SK-MEL-5 (cell line): ENCODE measurements at regions not wholly inside any gene's neighbourhood (a gene's known extent, or its start where the extent isn't known, plus 50 kb on each side); places are given as distances from the start of the nearest gene placed in this dataset.
A peak's percentile ranks its signal among the peaks of the same experiment; 100 is the strongest.
"Not testable (repeated sequence)": the region's sequence is repeated elsewhere in the genome, so short reads cannot be mapped to it uniquely, and the experiment has no call there.

Experiments
- DNase-seq: peaks from one replicate; pipeline ENCODE4 v3.0.0-alpha.2; 2016; ENCODE audit warnings: low read depth, low spot score
- in situ Hi-C: cut with HindIII; loops from 2 replicates; pipeline ENCODE4 v1.10.0; 2016; ENCODE audit warnings: low sequenced_read_pairs, high pct_unique_total_duplicates, low pct_unique_long_range_greater_than_20kb

DNA sequence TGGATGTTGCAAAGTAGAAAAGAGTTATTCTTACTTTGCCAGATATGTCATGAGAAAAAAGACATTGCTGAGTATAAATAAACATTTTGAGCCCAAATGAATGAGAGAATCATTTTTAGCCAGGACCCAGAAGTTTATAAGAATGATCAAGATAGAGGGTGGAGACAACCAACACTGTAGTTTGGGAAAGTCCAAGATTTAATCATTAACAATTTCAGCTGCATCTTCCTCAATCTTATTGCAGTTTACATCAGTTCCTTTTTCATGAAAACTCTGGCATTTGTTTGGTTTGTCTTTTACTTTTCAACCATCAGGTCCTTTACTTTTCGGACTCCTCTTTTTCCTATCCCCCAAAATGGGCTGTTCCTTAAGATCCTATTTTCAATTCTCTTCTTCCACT lies 645.9 kb downstream of the ANKRD50 start:
- in situ Hi-C loops, result no loop called here
- DNase-seq, result no peak

DNA sequence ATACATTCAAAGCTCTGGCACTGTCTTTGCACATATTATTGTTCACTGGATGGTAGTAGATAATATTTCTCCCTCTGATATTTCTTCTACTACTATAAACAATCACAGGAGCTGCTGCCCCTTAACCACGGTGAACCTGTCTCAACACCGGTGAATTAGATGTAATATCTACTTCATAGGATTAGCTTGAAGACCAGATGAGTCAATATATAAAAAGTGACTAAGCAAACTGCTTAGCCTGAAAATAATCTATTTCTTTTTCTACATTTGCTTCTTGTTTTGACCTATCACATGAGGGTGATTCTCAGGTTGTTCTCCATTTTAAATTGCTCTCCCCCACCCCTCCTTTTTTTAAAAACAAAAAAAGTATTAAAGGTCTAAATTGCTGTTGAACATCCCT lies 645.5 kb downstream of the ANKRD50 start:
- no peak for DNase-seq
- in situ Hi-C loops, result no loop called here

DNA sequence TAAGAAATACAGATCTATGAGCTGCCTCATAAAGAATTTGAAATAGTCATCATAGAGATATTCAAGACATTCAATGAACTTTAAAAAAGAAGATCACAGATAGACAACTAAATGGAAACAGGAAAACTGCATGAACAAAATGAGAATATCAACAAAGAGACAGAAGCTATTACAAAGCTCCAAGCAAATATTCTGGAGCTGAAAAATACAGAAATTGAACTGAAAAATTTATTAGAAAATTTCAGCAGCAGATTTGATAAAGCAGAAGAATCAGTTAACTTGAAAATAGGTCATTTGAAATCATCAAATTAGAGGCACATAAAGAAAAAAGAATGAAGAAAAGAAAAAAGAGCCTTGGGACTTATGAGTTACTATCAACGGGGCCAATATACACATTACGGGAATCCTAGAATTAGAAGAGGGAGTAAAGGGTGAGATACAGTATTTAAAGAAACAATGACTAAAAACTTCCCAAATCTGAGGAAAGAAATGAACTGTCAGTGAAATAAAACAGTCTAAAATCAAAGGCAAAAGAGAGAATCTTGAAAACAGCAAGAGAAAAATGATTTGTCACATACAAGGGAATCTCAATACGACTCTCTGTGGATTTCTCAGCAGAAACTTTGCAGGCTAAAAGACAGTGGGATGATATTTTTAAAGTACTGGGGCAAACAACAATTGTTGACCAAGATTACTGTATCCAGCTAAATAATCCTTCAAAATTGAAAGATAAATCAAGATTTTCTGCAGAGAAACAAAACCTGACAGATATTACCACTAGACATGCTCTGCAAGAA lies 641.6 kb downstream of the ANKRD50 start:
- in situ Hi-C loops, result no loop called here
- no peak for DNase-seq

DNA sequence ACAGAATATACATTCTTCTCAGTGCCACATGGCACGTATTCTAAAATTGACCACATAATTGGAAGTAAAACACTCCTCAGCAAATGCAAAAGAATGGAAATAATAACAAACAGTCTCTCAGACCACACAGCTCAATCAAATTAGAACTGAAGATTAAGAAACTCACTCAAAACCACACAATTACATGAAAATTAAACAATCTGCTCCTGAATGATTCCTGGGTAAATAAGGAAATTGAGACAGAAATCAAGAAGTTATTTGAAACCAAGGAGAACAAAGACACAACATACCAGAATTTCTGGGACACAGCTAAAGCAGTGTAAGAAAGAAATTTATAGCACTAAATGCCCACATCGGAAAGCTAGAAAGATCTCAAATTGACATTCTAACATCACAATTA lies 637.3 kb downstream of the ANKRD50 start:
- in situ Hi-C loops, DNase-seq: not testable (repeated sequence)

DNA sequence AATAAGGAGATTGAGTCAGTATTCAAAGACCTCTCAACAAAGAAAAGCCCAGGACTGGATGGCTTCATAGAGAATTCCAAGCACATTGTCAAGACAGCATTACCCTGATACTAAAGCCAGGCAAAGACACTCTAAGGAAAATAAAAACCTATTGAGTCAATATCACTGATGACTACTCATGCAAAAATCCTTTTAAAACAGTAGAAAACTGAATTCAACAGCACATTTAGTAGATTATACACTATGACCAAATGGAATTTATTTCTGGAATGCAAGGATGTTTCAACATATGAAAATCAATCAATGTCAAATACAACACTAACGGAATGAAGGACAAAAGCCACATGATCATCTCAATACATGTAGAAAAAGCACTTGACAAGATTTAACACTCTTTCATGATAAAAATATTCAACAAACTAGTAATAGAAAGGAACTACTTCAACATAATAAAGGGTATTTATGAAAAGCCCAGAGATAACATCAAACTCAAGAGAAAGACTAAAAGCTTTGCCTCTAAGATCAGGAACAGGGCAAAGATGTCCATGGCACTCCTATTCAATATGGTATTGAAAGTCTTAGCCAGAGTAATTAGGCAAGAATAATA lies 633.3 kb downstream of the ANKRD50 start:
- in situ Hi-C loops, result no loop called here
- DNase-seq, result no peak

DNA sequence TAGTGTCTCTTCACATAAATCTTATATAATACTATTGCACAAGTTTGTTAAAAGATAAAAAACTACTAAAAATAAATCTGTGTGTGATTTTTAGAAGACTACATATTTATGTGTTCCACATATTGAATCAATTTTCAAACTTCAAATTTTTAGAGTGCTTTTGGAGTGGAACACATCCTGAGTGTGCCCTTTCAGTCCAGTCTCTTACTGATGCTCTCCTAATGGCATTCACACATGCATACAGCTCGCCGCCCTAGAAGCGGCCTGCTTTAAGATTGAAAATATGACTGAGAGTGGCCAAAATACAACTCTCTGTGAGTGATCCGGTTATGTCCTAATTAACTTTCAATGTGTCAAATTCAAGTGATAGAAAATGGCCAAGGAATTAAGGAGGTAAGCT lies 628.8 kb downstream of the ANKRD50 start:
- DNase-seq, result no peak
- in situ Hi-C loops, result loop anchor here (10.0 kb wide), 1 partner anchor 119 kb away; no protein-coding TSS in a partner anchor

DNA sequence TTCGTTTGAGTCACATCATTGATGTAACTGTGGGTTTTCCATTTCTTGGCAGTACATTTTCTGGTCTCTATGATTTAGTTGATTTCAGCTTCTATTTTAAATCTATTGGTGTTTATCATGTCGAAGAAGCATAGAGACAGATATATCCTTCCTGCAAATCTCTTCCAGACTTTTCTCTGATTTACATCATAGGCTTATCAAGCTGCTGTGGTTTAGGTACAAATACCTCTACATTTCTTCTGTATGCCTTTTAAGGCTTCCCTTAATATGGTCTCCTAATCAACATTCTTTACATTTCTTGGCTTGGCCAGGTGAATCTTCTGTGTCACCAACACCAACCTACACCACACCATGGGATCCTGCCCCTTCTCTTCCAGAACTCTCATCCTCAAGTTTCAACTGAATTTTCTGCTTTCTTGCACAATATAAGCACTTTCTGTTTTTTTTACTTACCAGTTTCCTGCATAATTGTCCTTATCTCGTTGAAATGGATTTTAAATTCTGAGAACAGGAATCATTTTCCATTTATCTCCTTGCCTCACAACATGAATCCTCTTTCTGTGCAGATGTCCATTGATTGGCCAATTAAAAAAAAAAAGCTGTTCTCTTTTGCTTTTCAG lies 626.9 kb downstream of the ANKRD50 start:
- in situ Hi-C loops, result loop anchor here (10.0 kb wide), 1 partner anchor 121 kb away; no protein-coding TSS in a partner anchor
- DNase-seq, result no peak

DNA sequence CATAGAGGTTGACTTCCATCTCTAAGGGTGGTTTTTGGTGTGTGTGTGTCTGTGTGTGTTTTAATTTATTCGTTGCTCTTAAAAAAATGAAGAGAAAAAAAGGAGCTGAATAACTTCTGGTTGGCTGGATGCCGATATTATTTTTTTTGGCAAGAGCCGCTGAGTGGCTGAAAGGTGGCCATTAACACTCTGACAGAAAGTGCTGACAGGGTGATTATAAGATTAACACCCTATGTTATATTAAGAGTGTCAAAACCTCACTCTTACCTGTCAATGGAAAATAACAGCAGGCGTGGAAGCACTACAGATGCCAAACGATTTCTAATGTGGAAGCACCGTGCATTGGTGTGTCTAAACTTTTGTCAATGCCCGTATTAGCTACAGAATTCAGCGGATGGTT lies 622.5 kb downstream of the ANKRD50 start:
- DNase-seq, result no peak
- in situ Hi-C loops, result no loop called here

DNA sequence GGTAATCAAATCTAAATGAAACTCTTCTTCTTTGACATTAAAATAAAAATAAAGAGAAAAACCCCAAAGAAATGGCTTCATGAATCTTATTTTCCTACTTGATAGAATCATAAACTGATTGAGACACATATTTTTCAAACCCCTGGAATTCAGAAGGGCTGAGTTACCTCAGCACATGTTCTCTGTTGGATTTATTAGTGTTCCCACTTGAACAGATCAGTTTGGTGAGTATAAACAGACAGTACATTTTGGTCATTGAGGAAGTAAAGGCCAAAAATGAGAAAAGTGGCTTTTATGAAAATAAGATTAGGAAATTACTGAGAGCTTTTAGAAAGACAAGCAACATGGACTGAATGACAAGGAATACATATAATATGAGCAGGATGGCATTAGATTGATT lies 620.4 kb downstream of the ANKRD50 start:
- in situ Hi-C loops, result no loop called here
- DNase-seq, result no peak

DNA sequence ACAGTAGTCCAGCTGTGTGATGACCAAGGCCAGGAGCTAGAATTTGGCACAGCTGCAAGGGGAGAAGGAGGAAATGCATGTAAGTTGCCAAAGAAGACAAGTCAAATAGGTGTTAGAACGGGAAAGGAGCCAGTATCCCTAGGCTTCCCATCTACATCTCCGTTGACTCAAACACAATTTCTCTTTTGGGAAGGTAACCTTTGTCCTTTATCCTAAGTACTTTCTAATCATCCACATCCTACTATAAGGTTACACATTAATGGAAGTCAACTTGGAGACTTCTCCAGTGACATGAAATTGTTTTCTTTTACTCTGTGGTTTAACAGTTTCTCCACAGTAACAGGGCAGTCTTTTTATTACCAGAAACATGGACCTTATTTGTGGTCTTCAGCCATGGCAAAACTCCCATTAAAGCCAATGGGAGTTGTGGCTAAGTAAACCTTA lies 620.0 kb downstream of the ANKRD50 start:
- no peak for DNase-seq
- in situ Hi-C loops, result no loop called here

DNA sequence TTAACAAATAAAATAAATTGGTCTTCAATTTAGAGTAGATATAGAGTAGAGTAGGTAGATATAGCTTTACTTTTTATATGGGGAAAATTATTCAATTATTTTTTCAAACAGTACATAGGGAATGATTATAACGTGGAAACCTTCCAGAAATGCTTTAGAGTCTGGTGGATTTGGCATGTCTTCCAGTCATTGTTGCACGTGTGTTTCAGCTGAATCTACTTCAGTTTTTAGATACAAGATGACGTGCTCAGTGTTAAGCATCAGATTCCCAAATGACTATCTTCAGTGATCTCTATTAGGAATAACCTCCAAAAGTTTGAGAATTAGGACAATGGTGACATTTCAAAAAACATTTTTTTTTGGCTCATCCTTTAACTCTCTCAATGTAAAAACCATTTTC lies 616.9 kb downstream of the ANKRD50 start:
- in situ Hi-C loops, result no loop called here
- no peak for DNase-seq

DNA sequence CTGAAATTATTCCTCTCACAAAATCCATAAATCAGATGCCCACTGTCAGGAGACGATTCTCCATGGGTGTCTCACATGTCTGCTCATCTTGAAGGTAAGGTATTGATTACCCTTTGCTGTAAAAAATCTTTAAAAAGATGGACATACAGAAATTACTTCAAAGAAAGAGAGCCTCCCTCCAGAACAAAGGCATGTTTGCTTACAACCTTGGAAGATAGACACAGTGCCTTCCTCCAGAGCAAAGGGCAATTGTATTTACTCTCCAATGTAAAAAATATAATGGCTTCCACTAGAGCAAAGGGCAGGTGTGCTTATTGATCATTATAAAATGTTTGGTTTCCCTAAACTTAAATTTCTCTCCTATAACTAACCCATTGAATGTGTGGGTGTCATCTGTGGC lies 616.2 kb downstream of the ANKRD50 start:
- no peak for DNase-seq
- in situ Hi-C loops, result no loop called here

DNA sequence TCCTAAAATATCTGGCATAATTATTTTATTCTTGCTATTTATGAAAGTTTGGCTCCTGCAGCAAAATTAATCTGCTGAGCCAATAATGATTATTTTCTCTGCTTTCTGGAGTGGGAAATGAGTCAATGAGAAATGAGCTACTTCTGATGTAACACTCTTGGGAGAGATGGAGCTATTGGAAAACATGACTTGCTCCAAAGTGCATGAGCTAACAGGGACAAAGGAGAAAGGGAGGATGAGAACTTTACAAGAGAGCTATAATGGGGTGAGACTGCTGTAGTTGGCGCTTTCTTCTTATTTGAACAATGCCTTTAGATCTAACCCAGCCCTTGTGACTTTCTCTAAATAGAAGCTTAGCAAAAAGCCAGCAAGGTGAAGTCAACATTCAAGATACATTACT lies 615.1 kb downstream of the ANKRD50 start:
- in situ Hi-C loops, result no loop called here

DNA sequence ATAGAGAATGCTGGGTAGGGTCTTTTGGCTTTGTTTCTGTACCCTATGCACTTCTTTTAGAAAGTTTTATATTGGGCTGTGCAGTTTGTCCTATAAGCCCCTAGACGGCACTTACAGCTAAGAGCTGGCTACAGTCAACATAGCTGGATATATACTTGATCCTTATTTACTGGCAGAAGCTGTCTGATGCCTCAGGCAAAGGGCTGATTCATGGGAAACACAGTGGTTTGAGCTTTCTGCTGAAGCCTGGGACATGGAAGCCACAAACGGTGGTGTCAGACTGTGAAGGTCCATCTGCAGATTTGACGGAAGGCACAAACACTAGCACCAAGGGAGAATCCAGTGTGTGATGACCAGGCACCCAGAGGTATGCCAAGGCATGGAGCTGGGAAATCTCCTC lies 608.4 kb downstream of the ANKRD50 start:
- in situ Hi-C loops, result no loop called here
- DNase-seq, result peak; percentile 4

More for the DNA sequence above, 615.1 kb downstream of the ANKRD50 start:
- DNase-seq, result no peak

DNA sequence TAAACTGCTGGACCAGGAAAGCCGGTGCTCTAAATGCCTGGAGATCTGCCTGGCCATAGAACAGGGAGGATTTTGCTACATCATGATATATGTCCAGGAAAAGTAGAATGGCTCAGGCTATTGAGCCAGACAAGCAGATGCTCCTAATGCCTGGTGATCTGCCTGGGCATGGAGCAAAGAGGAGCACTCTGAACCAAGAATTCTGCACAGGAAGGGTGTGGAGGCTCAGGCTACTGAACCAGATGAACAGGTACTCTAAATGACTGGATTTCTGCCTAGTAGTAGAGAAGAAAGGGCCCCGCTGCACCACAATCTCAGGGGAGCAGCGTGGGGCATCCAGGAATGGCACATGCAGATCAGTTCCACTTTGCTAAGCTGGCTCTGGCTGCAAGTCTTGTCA lies 607.9 kb downstream of the ANKRD50 start:
- in situ Hi-C loops, result no loop called here
- no peak for DNase-seq

DNA sequence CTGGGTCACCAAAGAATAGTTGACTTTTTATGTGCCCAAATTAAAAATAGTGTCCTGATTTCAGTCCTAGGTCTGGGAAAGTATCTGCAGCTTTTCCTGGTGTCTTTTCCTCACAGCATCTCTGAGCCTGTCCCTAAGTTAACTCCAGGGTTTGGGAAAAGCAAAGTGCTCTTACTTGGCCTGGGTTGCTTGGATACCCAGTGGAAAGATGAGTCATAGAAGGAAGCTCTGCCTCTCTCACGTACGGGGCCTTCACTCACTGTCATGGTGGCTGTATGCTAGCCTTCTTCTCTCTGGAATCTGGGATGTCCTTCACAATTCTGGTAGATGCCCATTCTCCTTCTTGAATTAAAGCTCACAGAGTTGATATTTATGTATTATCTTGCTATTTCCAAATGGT lies 607.3 kb downstream of the ANKRD50 start:
- in situ Hi-C loops, result no loop called here
- DNase-seq, result no peak

DNA sequence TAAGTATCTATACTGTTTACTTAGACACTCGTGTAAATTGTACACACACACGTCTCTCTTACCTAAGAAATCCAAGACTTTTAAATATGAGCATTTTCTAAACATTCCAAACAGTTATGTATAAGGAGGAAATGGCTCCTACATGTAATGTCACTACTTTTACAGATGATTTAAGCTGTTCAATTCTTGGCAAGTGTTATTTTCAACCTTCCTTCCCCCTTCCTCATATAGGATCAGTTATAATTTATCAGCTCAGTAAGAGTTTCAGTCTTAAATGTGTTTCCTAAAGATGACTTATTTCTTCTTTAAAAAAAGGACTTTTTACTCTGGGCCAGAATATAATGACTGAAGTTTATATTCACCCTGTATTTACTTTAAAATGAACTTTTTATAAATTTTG lies 601.1 kb downstream of the ANKRD50 start:
- in situ Hi-C loops, result no loop called here
- DNase-seq, result no peak

DNA sequence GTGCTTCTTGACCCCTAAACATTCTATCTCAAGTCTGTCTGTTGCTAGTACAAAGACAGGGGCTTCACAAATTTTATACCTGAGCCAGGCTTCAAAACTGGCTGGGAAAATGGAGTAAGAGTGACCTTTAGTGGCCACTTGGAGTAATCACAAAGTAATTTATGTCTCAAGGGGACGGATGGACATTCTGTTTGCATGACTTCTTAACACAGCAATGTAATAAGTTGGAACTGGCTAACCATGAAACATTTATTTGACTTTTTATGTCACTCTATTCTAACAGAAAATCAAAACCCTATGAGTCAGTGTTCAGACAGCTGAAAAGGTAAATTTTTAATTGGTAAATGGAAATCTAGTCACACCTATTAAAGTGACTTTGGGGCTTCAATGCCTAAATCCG lies 600.6 kb downstream of the ANKRD50 start:
- in situ Hi-C loops, result no loop called here
- peak; percentile 69 for DNase-seq

DNA sequence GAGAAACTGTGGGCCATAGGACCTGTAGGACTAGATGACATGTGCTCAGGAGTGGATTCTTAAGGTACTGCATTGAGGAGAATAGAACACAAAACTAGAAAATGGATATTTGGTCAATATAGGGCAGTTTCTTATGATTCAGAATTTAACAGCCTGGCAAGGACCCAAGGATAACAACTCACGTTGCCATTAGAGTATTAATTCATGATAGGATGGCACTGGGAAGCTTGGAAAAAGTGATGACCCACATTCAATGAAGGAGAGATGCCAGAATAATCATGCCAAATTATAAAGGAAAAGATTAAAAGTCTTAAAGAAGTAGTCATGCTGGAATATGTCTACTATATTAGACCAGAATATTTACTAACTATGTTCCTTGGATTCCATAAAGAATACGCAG lies 594.5 kb downstream of the ANKRD50 start:
- no peak for DNase-seq
- in situ Hi-C loops, result no loop called here
